K562 (cell line): ENCODE measurements at regions not wholly inside any gene's neighbourhood (a gene's known extent, or its start where the extent isn't known, plus 50 kb on each side); places are given as distances from the start of the nearest gene placed in this dataset.

Source experiments
- CBFB ChIP-seq: sonication (generic); formaldehyde crosslinking; IDR thresholded peaks from 2 replicates; pipeline ENCODE4 v1.4.0; 2020; ENCODE audit warnings: mild to moderate bottlenecking, missing genetic modification reagents
- KDM5B ChIP-seq: fragments of 200-600 bp; sonication (generic); IDR thresholded peaks from 2 replicates; pipeline ENCODE4 v1.6.1; 2012; ENCODE audit warnings: low read depth, mild to moderate bottlenecking, moderate library complexity, low read length, control low read depth, inconsistent platforms; ENCODE audit not compliant: insufficient replicate concordance
- KLF1 ChIP-seq: fragments of 450-650 bp; IDR thresholded peaks from 2 replicates; pipeline ENCODE4 v1.6.1; 2016; ENCODE audit warnings: missing genetic modification characterization, missing compliant biosample characterization
- TF ChIP-seq, protein P1 (sequence below): fragments of 200-800 bp; sonication (Bioruptor generic); IDR thresholded peaks from 2 replicates; pipeline ENCODE4 v1.6.1; 2016; ENCODE audit warnings: missing genetic modification characterization, missing compliant biosample characterization
- TF ChIP-seq, protein P2 (sequence below): sonication (generic); formaldehyde crosslinking; IDR thresholded peaks from 2 replicates; pipeline ENCODE4 v1.8.0; 2022; ENCODE audit warnings: mild to moderate bottlenecking, missing genetic modification reagents, borderline replicate concordance

DNA sequence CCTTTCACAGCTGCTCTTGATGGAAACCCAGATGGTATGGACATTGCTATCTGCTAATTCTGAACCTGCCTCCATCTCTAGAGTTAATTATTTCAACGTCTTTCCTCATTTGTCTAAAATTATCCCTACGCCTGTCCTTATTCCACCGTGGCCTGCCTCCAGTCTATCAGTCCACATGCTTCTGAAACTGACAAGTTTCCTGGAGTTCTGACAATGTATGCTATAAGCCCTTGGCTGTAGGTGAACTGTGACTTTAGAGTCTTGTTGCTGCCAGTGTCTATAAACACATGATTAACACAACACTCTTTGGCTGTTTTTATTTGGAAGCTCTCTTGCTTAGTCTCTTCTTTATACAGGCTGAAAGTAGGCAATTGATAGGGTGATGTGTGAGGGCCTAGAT, 1052.9 kb downstream of the TMTC2 start:
- TF ChIP-seq CBFB (CRISPR knock-in tag): no peak
- TF ChIP-seq KLF1 (tag): no peak
- TF ChIP-seq, protein P1, sequence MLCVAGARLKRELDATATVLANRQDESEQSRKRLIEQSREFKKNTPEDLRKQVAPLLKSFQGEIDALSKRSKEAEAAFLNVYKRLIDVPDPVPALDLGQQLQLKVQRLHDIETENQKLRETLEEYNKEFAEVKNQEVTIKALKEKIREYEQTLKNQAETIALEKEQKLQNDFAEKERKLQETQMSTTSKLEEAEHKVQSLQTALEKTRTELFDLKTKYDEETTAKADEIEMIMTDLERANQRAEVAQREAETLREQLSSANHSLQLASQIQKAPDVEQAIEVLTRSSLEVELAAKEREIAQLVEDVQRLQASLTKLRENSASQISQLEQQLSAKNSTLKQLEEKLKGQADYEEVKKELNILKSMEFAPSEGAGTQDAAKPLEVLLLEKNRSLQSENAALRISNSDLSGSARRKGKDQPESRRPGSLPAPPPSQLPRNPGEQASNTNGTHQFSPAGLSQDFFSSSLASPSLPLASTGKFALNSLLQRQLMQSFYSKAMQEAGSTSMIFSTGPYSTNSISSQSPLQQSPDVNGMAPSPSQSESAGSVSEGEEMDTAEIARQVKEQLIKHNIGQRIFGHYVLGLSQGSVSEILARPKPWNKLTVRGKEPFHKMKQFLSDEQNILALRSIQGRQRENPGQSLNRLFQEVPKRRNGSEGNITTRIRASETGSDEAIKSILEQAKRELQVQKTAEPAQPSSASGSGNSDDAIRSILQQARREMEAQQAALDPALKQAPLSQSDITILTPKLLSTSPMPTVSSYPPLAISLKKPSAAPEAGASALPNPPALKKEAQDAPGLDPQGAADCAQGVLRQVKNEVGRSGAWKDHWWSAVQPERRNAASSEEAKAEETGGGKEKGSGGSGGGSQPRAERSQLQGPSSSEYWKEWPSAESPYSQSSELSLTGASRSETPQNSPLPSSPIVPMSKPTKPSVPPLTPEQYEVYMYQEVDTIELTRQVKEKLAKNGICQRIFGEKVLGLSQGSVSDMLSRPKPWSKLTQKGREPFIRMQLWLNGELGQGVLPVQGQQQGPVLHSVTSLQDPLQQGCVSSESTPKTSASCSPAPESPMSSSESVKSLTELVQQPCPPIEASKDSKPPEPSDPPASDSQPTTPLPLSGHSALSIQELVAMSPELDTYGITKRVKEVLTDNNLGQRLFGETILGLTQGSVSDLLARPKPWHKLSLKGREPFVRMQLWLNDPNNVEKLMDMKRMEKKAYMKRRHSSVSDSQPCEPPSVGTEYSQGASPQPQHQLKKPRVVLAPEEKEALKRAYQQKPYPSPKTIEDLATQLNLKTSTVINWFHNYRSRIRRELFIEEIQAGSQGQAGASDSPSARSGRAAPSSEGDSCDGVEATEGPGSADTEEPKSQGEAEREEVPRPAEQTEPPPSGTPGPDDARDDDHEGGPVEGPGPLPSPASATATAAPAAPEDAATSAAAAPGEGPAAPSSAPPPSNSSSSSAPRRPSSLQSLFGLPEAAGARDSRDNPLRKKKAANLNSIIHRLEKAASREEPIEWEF: no peak
- TF ChIP-seq, protein P2, sequence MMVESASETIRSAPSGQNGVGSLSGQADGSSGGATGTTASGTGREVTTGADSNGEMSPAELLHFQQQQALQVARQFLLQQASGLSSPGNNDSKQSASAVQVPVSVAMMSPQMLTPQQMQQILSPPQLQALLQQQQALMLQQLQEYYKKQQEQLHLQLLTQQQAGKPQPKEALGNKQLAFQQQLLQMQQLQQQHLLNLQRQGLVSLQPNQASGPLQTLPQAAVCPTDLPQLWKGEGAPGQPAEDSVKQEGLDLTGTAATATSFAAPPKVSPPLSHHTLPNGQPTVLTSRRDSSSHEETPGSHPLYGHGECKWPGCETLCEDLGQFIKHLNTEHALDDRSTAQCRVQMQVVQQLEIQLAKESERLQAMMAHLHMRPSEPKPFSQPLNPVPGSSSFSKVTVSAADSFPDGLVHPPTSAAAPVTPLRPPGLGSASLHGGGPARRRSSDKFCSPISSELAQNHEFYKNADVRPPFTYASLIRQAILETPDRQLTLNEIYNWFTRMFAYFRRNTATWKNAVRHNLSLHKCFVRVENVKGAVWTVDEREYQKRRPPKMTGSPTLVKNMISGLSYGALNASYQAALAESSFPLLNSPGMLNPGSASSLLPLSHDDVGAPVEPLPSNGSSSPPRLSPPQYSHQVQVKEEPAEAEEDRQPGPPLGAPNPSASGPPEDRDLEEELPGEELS (CRISPR knock-in tag): no peak
- no peak for TF ChIP-seq KDM5B
